ENCODE measurements at regions not wholly inside any gene's neighbourhood (a gene's known extent, or its start where the extent isn't known, plus 50 kb on each side); places are given as distances from the start of the nearest gene placed in this dataset.
"Not testable (repeated sequence)": the region's sequence is repeated elsewhere in the genome, so short reads cannot be mapped to it uniquely, and the experiment has no call there.

GRCh38 chr2:131754929-131755720, 227.4 kb downstream of the CCDC74A start:
- DNase-seq = no peak

- no peak for DNase-seq
Measured at GRCh38 chr2:131756141-131756907, 228.6 kb downstream of the CCDC74A start.

GRCh38 chr2:131758941-131759340, 231.3 kb downstream of the CCDC74A start:
- DNase-seq = not testable (repeated sequence)

- DNase-seq = not testable (repeated sequence)
Measured at GRCh38 chr2:131774955-131775555, 247.4 kb downstream of the CCDC74A start.

- DNase-seq = not testable (repeated sequence)
Measured at GRCh38 chr2:131775903-131776506, 248.3 kb downstream of the CCDC74A start.

GRCh38 chr2:131780446-131780845, 252.8 kb downstream of the CCDC74A start:
- not testable (repeated sequence) for DNase-seq

- no peak for DNase-seq
Measured at GRCh38 chr2:131801210-131801744, 273.6 kb downstream of the CCDC74A start.

- peak; percentile 9 for DNase-seq
Measured at GRCh38 chr2:131801745-131802350, 274.2 kb downstream of the CCDC74A start.

- DNase-seq = peak; percentile 16
Measured at GRCh38 chr2:131802351-131802836, 274.7 kb downstream of the CCDC74A start.

GRCh38 chr2:131803237-131803636, 275.5 kb downstream of the CCDC74A start:
- not testable (repeated sequence) for DNase-seq

- not testable (repeated sequence) for DNase-seq
Measured at GRCh38 chr2:131812605-131813004, 284.9 kb downstream of the CCDC74A start.

- not testable (repeated sequence) for DNase-seq
Measured at GRCh38 chr2:131813378-131813777, 285.7 kb downstream of the CCDC74A start.

GRCh38 chr2:131818267-131818973, 290.7 kb downstream of the CCDC74A start:
- not testable (repeated sequence) for DNase-seq

GRCh38 chr2:131822237-131822721, 294.6 kb downstream of the CCDC74A start:
- not testable (repeated sequence) for DNase-seq

GRCh38 chr2:131823058-131823457, 295.4 kb downstream of the CCDC74A start:
- not testable (repeated sequence) for DNase-seq

GRCh38 chr2:131824986-131825385, 297.3 kb downstream of the CCDC74A start:
- not testable (repeated sequence) for DNase-seq

- DNase-seq = no peak
Measured at GRCh38 chr2:131827481-131828163, 299.9 kb downstream of the CCDC74A start.

- no peak for DNase-seq
Measured at GRCh38 chr2:131828164-131828561, 300.5 kb downstream of the CCDC74A start.

GRCh38 chr2:131828633-131829455, 301.2 kb downstream of the CCDC74A start:
- not testable (repeated sequence) for DNase-seq
